ENCODE measurements at regions not wholly inside any gene's neighbourhood (a gene's known extent, or its start where the extent isn't known, plus 50 kb on each side); places are given as distances from the start of the nearest gene placed in this dataset.

DNA sequence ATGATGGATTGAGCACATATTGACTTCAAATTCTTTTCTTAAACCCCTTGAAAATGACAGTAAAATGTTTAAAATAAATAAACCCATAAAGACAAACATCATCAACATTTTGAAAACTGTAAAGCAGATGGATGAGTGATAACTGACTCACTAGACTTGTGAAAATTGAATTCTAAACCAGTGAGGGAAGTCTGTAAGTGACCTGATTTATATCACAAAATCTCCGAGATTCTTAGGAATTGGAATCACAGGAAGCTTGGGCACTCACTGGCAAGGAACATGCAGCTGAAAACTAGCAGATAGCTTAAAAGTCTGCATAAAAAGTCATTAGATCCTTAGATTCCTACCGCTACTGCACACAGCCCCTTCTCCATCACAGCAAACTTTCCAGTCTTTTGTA lies 51.3 kb upstream of the TSC22D1 start:
- Histone ChIP-seq H3K36me3 (ENCODE audit: control insufficient read depth, insufficient read depth, low read length) (no peaks in the 10 kb centered on the region), H3K27me3 (replicated peaks; ENCODE audit: control insufficient read depth, insufficient read depth, low read length) (no peaks in the 10 kb centered on the region; the same call in 1 of the 2 replicates), H3K4me3 (replicated peaks; ENCODE audit: low read depth, low read length) (no peak overlapping the region)
- no peak for DNase-seq (ENCODE audit: extremely low read depth, insufficient read length)
- TF ChIP-seq, protein P1, sequence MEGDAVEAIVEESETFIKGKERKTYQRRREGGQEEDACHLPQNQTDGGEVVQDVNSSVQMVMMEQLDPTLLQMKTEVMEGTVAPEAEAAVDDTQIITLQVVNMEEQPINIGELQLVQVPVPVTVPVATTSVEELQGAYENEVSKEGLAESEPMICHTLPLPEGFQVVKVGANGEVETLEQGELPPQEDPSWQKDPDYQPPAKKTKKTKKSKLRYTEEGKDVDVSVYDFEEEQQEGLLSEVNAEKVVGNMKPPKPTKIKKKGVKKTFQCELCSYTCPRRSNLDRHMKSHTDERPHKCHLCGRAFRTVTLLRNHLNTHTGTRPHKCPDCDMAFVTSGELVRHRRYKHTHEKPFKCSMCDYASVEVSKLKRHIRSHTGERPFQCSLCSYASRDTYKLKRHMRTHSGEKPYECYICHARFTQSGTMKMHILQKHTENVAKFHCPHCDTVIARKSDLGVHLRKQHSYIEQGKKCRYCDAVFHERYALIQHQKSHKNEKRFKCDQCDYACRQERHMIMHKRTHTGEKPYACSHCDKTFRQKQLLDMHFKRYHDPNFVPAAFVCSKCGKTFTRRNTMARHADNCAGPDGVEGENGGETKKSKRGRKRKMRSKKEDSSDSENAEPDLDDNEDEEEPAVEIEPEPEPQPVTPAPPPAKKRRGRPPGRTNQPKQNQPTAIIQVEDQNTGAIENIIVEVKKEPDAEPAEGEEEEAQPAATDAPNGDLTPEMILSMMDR (IDR thresholded peaks at IDR 0.05; ENCODE audit: insufficient read depth, low read length, poor library complexity, severe bottlenecking), result no peak

DNA sequence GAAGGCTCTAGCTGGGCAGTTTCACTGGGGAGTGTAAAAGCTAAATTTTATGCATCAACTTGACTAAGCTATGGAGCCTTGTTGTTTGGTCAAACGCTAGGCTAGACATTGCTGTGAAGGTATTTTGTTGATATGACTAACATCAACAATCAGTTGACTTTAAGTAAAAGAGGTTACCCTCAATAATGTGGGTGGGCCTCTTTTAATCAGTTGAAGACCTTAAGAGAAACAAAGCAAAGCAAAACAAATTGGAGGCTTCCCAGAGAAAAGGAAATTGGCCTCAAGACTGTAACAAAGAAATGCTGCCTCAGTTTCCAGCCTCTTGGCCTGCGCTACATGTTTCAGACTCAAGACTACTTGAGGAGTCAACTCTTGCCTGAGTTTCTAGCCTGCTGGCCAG lies 50.0 kb upstream of the TSC22D1 start:
- H3K27me3 ChIP-seq (replicated peaks; ENCODE audit: control insufficient read depth, insufficient read depth, low read length), result no peaks in the 10 kb centered on the region; the same call in 1 of the 2 replicates
- no peak for DNase-seq (ENCODE audit: extremely low read depth, insufficient read length)
- H3K36me3 ChIP-seq (ENCODE audit: control insufficient read depth, insufficient read depth, low read length), result no peaks in the 10 kb centered on the region
- TF ChIP-seq, protein P1 (IDR thresholded peaks at IDR 0.05; ENCODE audit: insufficient read depth, low read length, poor library complexity, severe bottlenecking), result no peak
- H3K4me3 ChIP-seq (replicated peaks; ENCODE audit: low read depth, low read length), result no peak overlapping the region

Data from GM06990 (cell line).